ENCODE measurements at regions not wholly inside any gene's neighbourhood (a gene's known extent, or its start where the extent isn't known, plus 50 kb on each side); places are given as distances from the start of the nearest gene placed in this dataset.

- Histone ChIP-seq H3K27ac (no peak overlapping the region), H3K36me3 (ENCODE audit: low read depth) (peaks cover 5% of the 10 kb centered on the region; the same call in 1 of the 2 replicates), H3K27me3 (ENCODE audit: insufficient read depth, low read depth) (no peaks in the 10 kb centered on the region), H3K9me3 (ENCODE audit: insufficient read depth, low read depth) (peaks cover 17% of the 10 kb centered on the region; the same call in 1 of the 2 replicates), H3F3A (ENCODE audit: insufficient read depth, low read depth) (no peaks in the 10 kb centered on the region), H3K9me2 (ENCODE audit: insufficient read depth) (no peaks in the 10 kb centered on the region), H3K4me3 (no peak overlapping the region), H2AFZ (no peak overlapping the region), H4K20me1 (ENCODE audit: insufficient read depth) (no peaks in the 10 kb centered on the region), H3K79me2 (ENCODE audit: low read depth) (no peaks in the 10 kb centered on the region), H3K4me2 (no peak overlapping the region), H3K4me1 (replicated peaks; ENCODE audit: insufficient read depth) (no peaks in the 10 kb centered on the region)
- no TSS peak for BruUV-seq (replicated peaks)
- no peak for DNase-seq
- POLR2A ChIA-PET (ENCODE audit: unreplicated experiment): interaction anchor here (0.7 kb wide), 1 partner anchor 40 kb away, joined by 5 read pairs; no protein-coding TSS in a partner anchor
- CTCF ChIA-PET: no interaction called here
- TF ChIP-seq CTCF (conservative IDR thresholded peaks at IDR 0.05) (no peak), EZH2 (IDR thresholded peaks at IDR 0.05; ENCODE audit: low read depth) (no peak)
- intact Hi-C loops (cut with micrococcal nuclease; ENCODE audit: unreplicated experiment): no loop called here
These were observed 642.9 kb upstream of the KCNMB2 start for GRCh38 chr3:177893331-177893730.

- H3K79me2 ChIP-seq (ENCODE audit: low read depth): no peaks in the 10 kb centered on the region
- intact Hi-C loops (cut with micrococcal nuclease; ENCODE audit: unreplicated experiment): no loop called here
- POLR2A ChIA-PET (ENCODE audit: unreplicated experiment): interaction anchor here (0.6 kb wide), 1 partner anchor 451 kb away, joined by 3 read pairs; no protein-coding TSS in a partner anchor
These were observed 642.0 kb upstream of the KCNMB2 start for GRCh38 chr3:177894081-177894728.

GRCh38 chr3:177898185-177898584 is 638.1 kb upstream of the KCNMB2 start:
- Histone ChIP-seq H3K9me3 (ENCODE audit: insufficient read depth, low read depth) (peaks cover 31% of the 10 kb centered on the region; the same call in 1 of the 2 replicates), H3K27ac (no peak overlapping the region), H4K20me1 (ENCODE audit: insufficient read depth) (no peaks in the 10 kb centered on the region), H3K36me3 (ENCODE audit: low read depth) (peaks cover 5% of the 10 kb centered on the region; the same call in 1 of the 2 replicates), H3F3A (ENCODE audit: insufficient read depth, low read depth) (no peaks in the 10 kb centered on the region), H3K27me3 (ENCODE audit: insufficient read depth, low read depth) (no peaks in the 10 kb centered on the region), H2AFZ (no peak overlapping the region), H3K4me3 (no peak overlapping the region), H3K9me2 (ENCODE audit: insufficient read depth) (no peaks in the 10 kb centered on the region), H3K4me2 (no peak overlapping the region), H3K79me2 (ENCODE audit: low read depth) (no peaks in the 10 kb centered on the region), H3K4me1 (replicated peaks; ENCODE audit: insufficient read depth) (no peaks in the 10 kb centered on the region)
- ChIA-PET CTCF (no interaction called here), POLR2A (ENCODE audit: unreplicated experiment) (no interaction called here)
- TF ChIP-seq EZH2 (IDR thresholded peaks at IDR 0.05; ENCODE audit: low read depth) (no peak), CTCF (conservative IDR thresholded peaks at IDR 0.05) (no peak)
- intact Hi-C loops (cut with micrococcal nuclease; ENCODE audit: unreplicated experiment): no loop called here
- BruUV-seq (replicated peaks): no TSS peak
- DNase-seq: no peak

More at GRCh38 chr3:177894081-177894728, 642.0 kb upstream of the KCNMB2 start:
- DNase-seq: no peak
- BruUV-seq (replicated peaks): no TSS peak
- no peaks in the 10 kb centered on the region for H4K20me1 ChIP-seq (ENCODE audit: insufficient read depth)
- peaks cover 5% of the 10 kb centered on the region; the same call in 1 of the 2 replicates for H3K36me3 ChIP-seq (ENCODE audit: low read depth)
- H3K27ac ChIP-seq: no peak overlapping the region
- CTCF ChIA-PET: no interaction called here
- H3K4me1 ChIP-seq (replicated peaks; ENCODE audit: insufficient read depth): no peaks in the 10 kb centered on the region
- no peaks in the 10 kb centered on the region for H3K27me3 ChIP-seq (ENCODE audit: insufficient read depth, low read depth)
- TF ChIP-seq EZH2 (IDR thresholded peaks at IDR 0.05; ENCODE audit: low read depth): no peak
- no peak for TF ChIP-seq CTCF (conservative IDR thresholded peaks at IDR 0.05)
- peaks cover 23% of the 10 kb centered on the region; the same call in 1 of the 2 replicates for H3K9me3 ChIP-seq (ENCODE audit: insufficient read depth, low read depth)
- no peak overlapping the region for H2AFZ ChIP-seq
- H3K9me2 ChIP-seq (ENCODE audit: insufficient read depth): no peaks in the 10 kb centered on the region
- no peaks in the 10 kb centered on the region for H3F3A ChIP-seq (ENCODE audit: insufficient read depth, low read depth)
- H3K4me2 ChIP-seq: no peak overlapping the region
- no peak overlapping the region for H3K4me3 ChIP-seq

Data from PC-9 (cell line).